Left lung (tissue), 4 donors: ENCODE measurements at regions not wholly inside any gene's neighbourhood (a gene's known extent, or its start where the extent isn't known, plus 50 kb on each side); places are given as distances from the start of the nearest gene placed in this dataset.
A peak's percentile ranks its signal among the peaks of the same experiment; 100 is the strongest.

ENCODE experiments used
- ATAC-seq: fragments of 200-7000 bp; cut with Tn5 transposase; one replicate; pipeline ENCODE4 v1.9.1; 2020; ENCODE audit warnings: moderate library complexity
- DNase-seq, 4 donors: peaks; one replicate each; pipeline ENCODE4 v3.0.0-alpha.2; 2013 to 2020
- H3K27ac ChIP-seq, 2 donors: fragments of 200-600 bp; sonication (generic) in 1 of 2; one replicate each; pipeline versions ENCODE4 v1.5.0 to v1.8.0; 2020 to 2021
- H3K27me3 ChIP-seq, 2 donors: fragments of 200-600 bp; sonication (generic) in 1 of 2; one replicate each; pipeline versions ENCODE4 v1.5.0 to v1.8.0; 2020 to 2021
- H3K36me3 ChIP-seq, 2 donors: fragments of 200-600 bp; sonication (generic) in 1 of 2; one replicate each; pipeline versions ENCODE4 v1.5.0 to v1.8.0; 2020 to 2021
- H3K4me1 ChIP-seq, 2 donors: fragments of 200-600 bp; one replicate each; pipeline ENCODE4 v1.8.0; 2021
- H3K4me3 ChIP-seq, 2 donors: fragments of 200-600 bp; sonication (generic) in 1 of 2; one replicate each; pipeline versions ENCODE4 v1.5.0 to v1.8.0; 2020 to 2021; ENCODE audit warnings: mild to moderate bottlenecking in 1 of 2
- H3K9me3 ChIP-seq, 2 donors: fragments of 200-600 bp; sonication (generic) in 1 of 2; one replicate each; pipeline versions ENCODE4 v1.5.0 to v1.8.0; 2020 to 2021
- CTCF ChIP-seq, 2 donors: fragments of 200-600 bp; sonication (generic) in 1 of 2; IDR thresholded peaks; one replicate each; pipeline versions ENCODE4 v1.5.0 to v1.8.0; 2021; ENCODE audit warnings: antibody characterized with exemption in 2 of 2
- intact Hi-C, 2 donors: fragments of 100-400 bp; cut with DNase I; formaldehyde crosslinking; loops; one replicate each; pipeline versions ENCODE4 v1.11.2 to v1.14.2; 2022
- donor health status: DM: no; HTN: yes; CAD: no.
- donor health status: DM: no; HTN: no; CAD: no.

GRCh38 chr4:124318292-124318691, 394.2 kb downstream of the ANKRD50 start:
- Histone ChIP-seq H3K4me3 (no peak overlapping the region), H3K9me3 (no peaks in the 10 kb centered on the region), H3K36me3 (no peaks in the 10 kb centered on the region), H3K27ac (no peak overlapping the region), H3K27me3 (no peaks in the 10 kb centered on the region), H3K4me1 (no peaks in the 10 kb centered on the region)
- no peak for DNase-seq
- TF ChIP-seq CTCF (IDR thresholded peaks at IDR 0.05) = no peak
- ATAC-seq = no peak
- intact Hi-C loops = no loop called here

- ATAC-seq = no peak
- Histone ChIP-seq H3K4me3 (no peak overlapping the region), H3K9me3 (no peaks in the 10 kb centered on the region), H3K27me3 (no peaks in the 10 kb centered on the region), H3K27ac (no peak overlapping the region), H3K36me3 (no peaks in the 10 kb centered on the region), H3K4me1 (no peaks in the 10 kb centered on the region)
- no peak for TF ChIP-seq CTCF (IDR thresholded peaks at IDR 0.05)
- intact Hi-C loops = no loop called here
- no peak for DNase-seq
These were observed 391.2 kb downstream of the ANKRD50 start for GRCh38 chr4:124321364-124321763.

- peak; percentile 31 to 45 for TF ChIP-seq CTCF (IDR thresholded peaks at IDR 0.05)
- intact Hi-C loops = no loop called here
- Histone ChIP-seq H3K27me3 (no peaks in the 10 kb centered on the region), H3K36me3 (no peaks in the 10 kb centered on the region), H3K4me1 (no peaks in the 10 kb centered on the region), H3K9me3 (no peaks in the 10 kb centered on the region), H3K4me3 (no peak overlapping the region), H3K27ac (no peak overlapping the region)
- DNase-seq (peak in 2 of 4 donors; percentile 46 to 62), ATAC-seq (peak; percentile 80)
These were observed 390.1 kb downstream of the ANKRD50 start for GRCh38 chr4:124322234-124323065.

- Histone ChIP-seq H3K27me3 (no peaks in the 10 kb centered on the region), H3K9me3 (no peaks in the 10 kb centered on the region), H3K27ac (no peak overlapping the region), H3K4me1 (no peaks in the 10 kb centered on the region), H3K4me3 (no peak overlapping the region), H3K36me3 (no peaks in the 10 kb centered on the region)
- no peak for TF ChIP-seq CTCF (IDR thresholded peaks at IDR 0.05)
- DNase-seq (no peak), ATAC-seq (no peak)
- intact Hi-C loops = no loop called here
These were observed 386.8 kb downstream of the ANKRD50 start for GRCh38 chr4:124325690-124326089.

GRCh38 chr4:124329134-124329533, 383.4 kb downstream of the ANKRD50 start:
- Histone ChIP-seq H3K27ac (no peak overlapping the region), H3K36me3 (no peaks in the 10 kb centered on the region), H3K4me1 (peaks cover 0 to 1% of the 10 kb centered on the region in 2 donors), H3K27me3 (no peaks in the 10 kb centered on the region), H3K4me3 (no peak overlapping the region), H3K9me3 (no peaks in the 10 kb centered on the region)
- intact Hi-C loops = no loop called here
- DNase-seq (no peak), ATAC-seq (no peak)
- no peak for TF ChIP-seq CTCF (IDR thresholded peaks at IDR 0.05)
